HG03064 (cell line): ENCODE measurements at regions not wholly inside any gene's neighbourhood (a gene's known extent, or its start where the extent isn't known, plus 50 kb on each side); places are given as distances from the start of the nearest gene placed in this dataset.
A peak's percentile ranks its signal among the peaks of the same experiment; 100 is the strongest.

ENCODE experiments used
- ATAC-seq: cut with Tn5 transposase; IDR thresholded peaks from one replicate; pipeline ENCODE4 v1.9.1; 2021; ENCODE audit warnings: low read depth; ENCODE audit not compliant: unreplicated experiment

- ATAC-seq = no peak
Measured at GRCh38 chr4:116877069-116877468, 208.3 kb downstream of the TRAM1L1 start.

GRCh38 chr4:116872941-116873340, 212.4 kb downstream of the TRAM1L1 start:
- no peak for ATAC-seq

DNA sequence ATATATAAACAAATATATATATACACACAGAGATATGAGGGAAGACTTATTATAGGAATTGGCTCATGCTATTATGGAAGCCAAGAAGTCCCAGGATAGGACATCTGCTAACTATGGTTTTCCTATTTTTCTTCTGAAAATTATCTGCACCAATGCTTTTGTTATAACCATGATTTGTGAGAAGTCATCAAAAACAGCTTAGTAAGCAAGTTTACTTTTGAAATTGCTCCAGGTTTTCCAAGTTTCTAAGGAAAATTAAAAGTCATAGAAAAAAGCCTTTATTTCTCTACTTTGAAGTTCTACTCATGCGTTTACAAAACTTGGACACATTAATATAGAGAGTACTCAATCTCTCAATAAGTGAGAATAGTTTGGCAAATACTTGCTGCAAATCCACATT, 213.1 kb downstream of the TRAM1L1 start:
- no peak for ATAC-seq

DNA sequence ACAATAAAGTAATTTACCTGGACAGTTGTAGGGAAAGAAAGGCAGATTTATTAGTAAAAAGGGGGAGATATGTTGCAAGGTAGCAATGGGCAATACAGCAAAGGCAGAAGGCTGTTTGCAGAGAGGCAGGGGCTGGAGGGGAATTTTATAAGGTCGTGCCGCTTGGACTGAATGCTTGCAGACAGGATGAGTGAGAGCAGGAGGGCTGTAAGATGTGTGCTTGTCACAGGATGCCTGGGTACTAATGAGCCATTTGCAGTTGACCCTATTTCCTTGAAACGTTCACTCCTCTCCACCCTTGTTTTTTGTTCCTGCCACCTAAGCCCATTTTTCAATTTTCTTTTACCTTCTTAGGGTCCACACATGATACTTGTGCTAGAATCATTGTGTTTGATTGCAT, 214.7 kb downstream of the TRAM1L1 start:
- no peak for ATAC-seq

DNA sequence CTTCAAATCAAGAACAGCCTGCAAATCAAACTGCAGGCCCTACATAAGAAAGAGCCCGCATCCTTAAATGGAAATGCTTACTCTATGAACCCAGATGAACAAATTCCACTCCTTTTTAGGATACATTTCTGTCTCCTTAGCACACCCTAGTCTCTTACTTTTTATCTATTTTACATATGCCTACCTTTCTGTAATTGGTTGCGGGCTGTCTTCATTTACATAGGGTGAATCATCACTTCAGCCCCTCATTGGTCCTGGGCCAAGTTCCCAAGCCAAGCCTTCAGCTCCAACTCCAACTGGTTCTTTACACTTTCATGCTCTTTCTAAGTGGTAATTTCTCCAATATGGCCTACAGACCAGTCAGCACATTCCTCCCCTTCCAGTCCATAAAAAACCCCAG, 219.3 kb downstream of the TRAM1L1 start:
- no peak for ATAC-seq

GRCh38 chr4:116862592-116862991, 222.8 kb downstream of the TRAM1L1 start:
- ATAC-seq = no peak

DNA sequence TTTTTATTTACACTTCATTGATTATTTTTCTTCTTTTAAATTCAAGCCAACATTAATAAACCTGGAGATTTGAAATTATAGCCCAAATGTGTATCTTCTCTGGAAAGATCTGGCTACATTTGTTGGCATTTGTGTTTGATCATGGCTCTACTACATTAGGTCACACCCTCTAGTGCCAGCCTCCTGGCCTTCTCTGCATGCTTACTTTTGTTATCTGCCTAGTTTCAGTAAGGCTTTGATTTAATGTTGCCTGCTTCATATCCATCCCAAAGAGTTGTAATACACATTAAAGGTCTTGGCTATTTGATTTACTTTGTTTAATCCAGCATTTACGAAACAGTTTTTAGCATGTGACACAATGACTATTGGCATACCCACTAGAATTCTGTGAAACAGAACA, 224.5 kb downstream of the TRAM1L1 start:
- ATAC-seq = no peak

GRCh38 chr4:116849620-116850019, 235.8 kb downstream of the TRAM1L1 start:
- ATAC-seq = no peak

- no peak for ATAC-seq
Measured at GRCh38 chr4:116847616-116848015, 237.8 kb downstream of the TRAM1L1 start.

GRCh38 chr4:116839826-116840225, 245.6 kb downstream of the TRAM1L1 start:
- ATAC-seq = no peak

GRCh38 chr4:116838609-116839008, 246.8 kb downstream of the TRAM1L1 start:
- ATAC-seq = no peak

- ATAC-seq = no peak
Measured at GRCh38 chr4:116829187-116829586, 256.2 kb downstream of the TRAM1L1 start.

DNA sequence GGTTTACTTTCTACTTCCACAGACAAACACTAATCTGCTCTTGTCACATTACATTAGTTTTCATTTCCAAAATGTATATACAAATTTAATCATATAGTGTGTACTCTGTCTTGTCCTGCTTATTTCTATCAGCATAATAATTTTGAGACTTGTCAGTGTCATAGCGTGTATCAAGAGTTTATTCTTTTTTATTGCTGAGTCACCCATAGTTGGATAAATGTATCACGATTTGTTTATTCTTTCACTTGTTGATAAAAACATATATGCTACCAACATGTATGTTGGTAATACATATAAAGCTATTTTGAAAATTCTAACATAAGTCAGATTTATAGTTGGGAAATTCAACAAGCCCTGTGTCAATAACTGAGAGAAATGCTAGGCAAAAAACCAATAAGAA, 261.2 kb downstream of the TRAM1L1 start:
- ATAC-seq = no peak

DNA sequence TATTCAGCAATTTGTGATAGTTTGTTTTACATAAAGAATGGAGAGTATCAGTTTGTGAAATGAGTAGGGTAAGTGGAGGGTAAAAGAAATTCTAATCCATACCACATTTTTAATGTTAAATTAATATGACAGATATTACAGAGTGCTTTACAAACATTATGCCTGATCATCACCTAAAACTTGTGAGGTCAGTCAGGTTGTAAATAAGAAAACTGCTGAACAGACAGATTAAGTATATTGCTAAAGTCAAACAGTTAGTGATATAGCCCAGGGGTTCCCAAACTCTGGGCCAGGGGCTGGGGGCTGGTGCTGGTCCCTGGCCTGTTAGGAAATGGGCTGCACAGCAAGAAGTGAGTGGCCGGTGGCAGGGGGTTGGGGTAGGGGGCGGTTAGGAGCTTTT, 273.6 kb downstream of the TRAM1L1 start:
- no peak for ATAC-seq

DNA sequence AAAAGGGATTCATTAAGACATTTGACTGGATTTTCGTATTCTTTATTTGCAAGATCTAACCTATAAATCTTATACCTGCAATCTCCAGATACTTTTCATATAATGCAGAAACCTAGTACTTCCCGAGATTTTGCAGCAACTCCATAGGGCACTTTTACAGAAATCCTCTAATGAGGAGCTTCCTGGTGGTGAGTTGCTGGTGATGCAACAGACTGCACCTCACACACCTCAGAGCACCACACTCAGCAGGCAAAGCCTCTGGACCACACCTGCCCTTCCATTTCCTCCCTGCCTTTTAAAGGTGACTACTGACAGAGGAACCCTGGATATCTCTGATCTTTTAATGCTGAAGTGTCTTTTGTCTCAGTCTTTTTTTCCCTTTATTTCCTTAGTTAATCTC, 289.4 kb downstream of the TRAM1L1 start:
- no peak for ATAC-seq

GRCh38 chr4:116788723-116789122, 296.7 kb downstream of the TRAM1L1 start:
- no peak for ATAC-seq

- ATAC-seq = no peak
Measured at GRCh38 chr4:116755051-116755450, 330.3 kb downstream of the TRAM1L1 start.

DNA sequence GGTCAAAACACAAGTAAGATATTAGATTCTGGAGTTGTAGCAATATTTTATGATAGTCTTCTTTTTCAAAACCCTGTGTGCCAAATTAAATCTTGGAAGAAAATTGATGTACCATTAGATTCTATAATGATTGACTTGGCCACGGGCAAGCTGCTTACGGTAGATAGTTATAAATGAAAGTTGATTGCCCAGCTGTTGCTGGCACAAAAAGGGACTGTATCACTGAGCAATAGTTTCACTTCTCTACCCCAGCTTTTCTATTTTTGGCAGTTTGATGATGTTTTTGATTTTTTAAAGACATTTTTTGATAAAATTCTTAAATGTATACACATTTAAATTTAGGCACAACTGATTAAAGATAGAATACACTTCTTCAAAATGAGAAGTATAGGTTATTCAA, 333.3 kb downstream of the TRAM1L1 start:
- no peak for ATAC-seq

- ATAC-seq = no peak
Measured at GRCh38 chr4:116736756-116737155, 348.6 kb downstream of the TRAM1L1 start.

- ATAC-seq = no peak
Measured at GRCh38 chr4:116734178-116734577, 351.2 kb downstream of the TRAM1L1 start.

DNA sequence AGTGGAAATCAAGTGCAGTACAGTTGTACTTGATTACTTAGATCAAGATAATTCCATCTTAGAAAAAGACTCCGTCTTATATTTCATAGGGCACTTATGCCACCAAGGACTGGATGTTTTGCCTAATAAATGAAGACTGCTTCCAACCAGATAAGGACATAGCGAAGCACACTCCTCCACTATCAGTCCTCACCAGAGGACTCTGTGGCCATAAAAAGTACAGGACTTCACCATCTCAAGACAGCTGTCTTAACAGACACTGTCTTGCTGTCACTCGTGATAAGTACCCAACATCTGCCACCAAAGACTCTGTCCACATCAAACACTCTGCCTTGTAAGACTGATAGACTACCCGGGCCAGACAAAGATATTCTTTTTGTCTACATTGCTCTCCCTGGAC, 352.0 kb downstream of the TRAM1L1 start:
- no peak for ATAC-seq

DNA sequence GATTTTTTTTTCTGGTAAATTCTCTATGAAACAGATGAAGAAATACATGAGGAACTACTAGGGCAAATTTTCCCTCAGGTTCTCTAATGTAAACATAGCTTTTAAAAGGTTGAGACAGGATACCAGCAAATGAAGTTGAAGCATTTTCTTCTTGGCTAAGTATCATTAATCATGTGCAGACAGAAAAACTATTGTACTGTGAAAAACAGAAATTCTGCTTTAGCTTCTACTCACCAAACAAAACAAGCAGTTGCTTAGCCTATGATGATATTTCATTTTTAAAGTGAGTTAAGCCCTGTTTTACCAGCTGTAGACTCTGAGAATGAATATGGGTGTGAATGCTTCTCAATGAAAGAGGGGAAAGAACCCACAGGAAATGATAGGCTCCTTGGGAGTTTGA, 358.9 kb downstream of the TRAM1L1 start:
- ATAC-seq = no peak

DNA sequence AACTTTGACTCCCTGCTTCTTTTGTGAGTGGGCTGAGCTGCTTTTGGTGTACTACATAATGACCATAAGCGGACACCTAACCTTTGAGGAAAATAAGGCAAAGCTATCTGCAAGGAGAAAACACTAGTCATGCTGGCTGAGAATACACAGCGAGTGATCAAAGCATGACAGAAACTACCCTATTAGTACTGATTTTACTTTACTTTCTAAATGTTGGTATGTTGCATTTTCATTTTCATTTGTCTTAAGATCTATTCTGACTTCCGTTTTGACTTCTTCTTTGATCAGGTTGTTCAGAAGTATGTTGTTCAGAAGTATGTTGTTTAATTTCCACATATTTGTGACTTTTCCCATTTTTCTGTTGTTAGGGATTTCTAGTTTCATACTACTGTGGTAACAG, 361.1 kb downstream of the TRAM1L1 start:
- peak; percentile 99 for ATAC-seq

DNA sequence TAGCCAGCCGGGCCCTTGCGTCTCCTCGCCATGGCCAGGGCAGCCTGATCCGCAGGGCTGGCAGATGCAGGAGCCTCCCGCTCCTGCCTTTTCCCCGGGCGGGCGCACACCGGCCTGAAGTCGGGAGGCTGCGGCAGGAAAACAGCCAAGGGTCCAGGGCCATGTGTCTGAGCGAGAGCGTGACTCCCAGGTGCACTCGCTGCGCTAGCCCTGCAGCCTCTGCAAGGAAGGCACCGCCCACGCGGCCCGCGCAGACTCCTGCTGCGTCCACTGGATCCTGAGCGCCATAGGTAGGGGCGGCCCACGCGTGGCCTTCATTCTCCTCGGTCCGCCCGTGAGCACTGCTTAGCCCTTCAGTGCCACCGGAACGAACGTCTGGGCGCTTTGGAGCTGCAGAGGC, 379.9 kb downstream of the TRAM1L1 start:
- ATAC-seq = no peak
